ENCODE measurements at regions not wholly inside any gene's neighbourhood (a gene's known extent, or its start where the extent isn't known, plus 50 kb on each side); places are given as distances from the start of the nearest gene placed in this dataset.

DNA sequence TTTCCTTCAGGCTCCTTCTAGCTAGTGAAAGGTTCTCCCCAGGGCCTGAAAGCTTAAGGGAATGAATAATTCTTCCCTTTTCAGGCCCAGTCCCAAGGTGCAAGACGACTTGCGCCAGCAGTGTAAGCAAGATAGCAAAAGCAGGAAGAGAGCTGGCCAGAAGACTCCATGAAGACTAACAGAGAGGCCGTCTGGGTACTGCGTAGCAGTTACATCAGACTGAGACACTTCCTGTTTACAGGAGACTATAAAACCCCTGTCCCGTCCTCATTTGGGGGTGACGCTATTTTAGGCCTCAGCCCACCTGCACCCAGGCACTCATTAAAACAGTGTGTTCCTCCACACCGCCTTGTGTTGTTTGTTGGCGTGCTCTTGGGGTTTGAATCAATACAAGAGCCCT, 90.7 kb upstream of the MOCS2 start:
- in situ Hi-C loops (cut with HindIII; ENCODE audit: low pct_unique_long_range_greater_than_20kb, low sequenced_read_pairs) = no loop called here
- no peak for DNase-seq (ENCODE audit: low read depth, low spot score)

DNA sequence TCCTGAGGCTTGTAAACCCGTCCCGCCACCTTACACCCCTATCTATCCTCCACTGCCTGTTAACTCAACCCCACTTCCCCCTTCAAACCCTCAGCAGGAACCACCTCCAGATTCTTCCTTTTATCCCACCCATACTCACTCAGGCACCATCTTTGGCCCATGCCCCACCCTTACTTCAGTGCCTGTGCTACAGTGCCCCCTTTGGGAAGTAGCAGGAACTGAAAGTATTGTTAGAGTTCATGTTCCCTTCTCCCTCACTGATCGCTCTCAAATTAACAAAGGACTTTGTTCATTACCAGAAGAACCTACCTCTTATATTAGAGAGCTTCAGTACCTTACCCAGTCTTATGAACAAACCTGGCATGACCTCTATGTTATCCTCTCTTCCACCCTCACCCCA, 92.2 kb upstream of the MOCS2 start:
- peak; percentile 65 for DNase-seq (ENCODE audit: low read depth, low spot score)
- in situ Hi-C loops (cut with HindIII; ENCODE audit: low pct_unique_long_range_greater_than_20kb, low sequenced_read_pairs) = no loop called here

DNA sequence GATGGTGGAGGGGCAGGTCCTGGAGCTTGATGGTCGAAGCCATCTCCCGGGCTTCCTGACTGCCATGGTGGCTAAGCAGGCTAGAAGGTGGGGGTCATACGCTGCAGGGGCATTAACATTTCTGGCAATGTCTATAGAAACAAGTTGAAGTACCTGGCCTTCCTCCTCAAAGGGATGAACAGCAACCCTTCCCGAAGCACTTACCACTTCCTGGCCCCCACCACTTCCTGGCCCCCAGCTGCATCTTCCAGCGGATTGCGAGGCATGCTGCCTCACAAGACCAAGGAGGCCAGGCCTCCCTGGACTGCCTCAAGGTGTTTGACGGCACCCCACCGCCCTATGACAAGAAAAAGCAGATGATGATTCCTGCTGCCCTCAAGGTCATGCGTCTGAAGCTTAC, 97.0 kb upstream of the MOCS2 start:
- no peak for DNase-seq (ENCODE audit: low read depth, low spot score)
- in situ Hi-C loops (cut with HindIII; ENCODE audit: low pct_unique_long_range_greater_than_20kb, low sequenced_read_pairs) = no loop called here

DNA sequence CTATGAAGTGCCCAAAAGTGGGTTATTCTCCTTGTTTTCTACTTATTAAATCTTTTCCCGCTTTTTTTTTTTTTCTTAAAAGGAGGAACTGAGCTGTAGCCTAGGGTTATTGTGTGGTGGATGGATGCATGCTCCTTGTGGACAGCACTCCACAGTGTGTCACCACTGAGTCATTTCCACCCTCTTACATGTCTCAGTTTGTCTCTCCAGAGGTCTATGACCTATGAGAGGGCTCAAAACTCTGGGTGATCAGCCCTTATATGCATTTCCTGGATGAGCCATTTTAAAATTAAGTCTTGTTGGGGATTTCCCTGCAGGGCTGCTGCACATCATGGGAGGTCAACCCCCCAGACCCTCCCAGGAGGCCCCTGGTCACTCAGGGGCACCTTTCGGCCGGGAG, 102.2 kb upstream of the MOCS2 start:
- in situ Hi-C loops (cut with HindIII; ENCODE audit: low pct_unique_long_range_greater_than_20kb, low sequenced_read_pairs) = no loop called here
- DNase-seq (ENCODE audit: low read depth, low spot score) = no peak

- peak; percentile 9 for DNase-seq (ENCODE audit: low read depth, low spot score)
- in situ Hi-C loops (cut with HindIII; ENCODE audit: low pct_unique_long_range_greater_than_20kb, low sequenced_read_pairs) = no loop called here
Observed at GRCh38 chr5:53219174-53219573, 109.6 kb upstream of the MOCS2 start.

DNA sequence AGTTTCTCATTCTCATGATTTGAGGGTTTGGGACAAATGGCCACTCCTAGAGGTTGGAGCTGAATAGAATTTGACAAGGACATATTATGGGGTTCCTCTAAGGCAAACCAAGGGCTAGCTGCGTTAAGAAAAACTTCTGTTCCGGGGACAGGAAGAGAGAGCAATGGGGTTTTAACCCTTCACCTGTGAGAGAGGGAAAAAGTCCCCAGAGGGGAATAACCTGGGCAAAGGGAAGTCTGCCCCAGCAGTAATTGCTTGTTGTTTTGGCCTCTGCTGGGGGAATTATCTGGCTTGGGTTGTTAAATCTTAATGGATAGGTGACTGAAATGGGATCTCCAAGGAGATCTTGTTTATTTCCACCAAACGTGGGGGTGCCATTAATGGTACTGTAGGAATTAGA, 110.1 kb upstream of the MOCS2 start:
- DNase-seq (ENCODE audit: low read depth, low spot score) = no peak
- in situ Hi-C loops (cut with HindIII; ENCODE audit: low pct_unique_long_range_greater_than_20kb, low sequenced_read_pairs) = no loop called here

DNA sequence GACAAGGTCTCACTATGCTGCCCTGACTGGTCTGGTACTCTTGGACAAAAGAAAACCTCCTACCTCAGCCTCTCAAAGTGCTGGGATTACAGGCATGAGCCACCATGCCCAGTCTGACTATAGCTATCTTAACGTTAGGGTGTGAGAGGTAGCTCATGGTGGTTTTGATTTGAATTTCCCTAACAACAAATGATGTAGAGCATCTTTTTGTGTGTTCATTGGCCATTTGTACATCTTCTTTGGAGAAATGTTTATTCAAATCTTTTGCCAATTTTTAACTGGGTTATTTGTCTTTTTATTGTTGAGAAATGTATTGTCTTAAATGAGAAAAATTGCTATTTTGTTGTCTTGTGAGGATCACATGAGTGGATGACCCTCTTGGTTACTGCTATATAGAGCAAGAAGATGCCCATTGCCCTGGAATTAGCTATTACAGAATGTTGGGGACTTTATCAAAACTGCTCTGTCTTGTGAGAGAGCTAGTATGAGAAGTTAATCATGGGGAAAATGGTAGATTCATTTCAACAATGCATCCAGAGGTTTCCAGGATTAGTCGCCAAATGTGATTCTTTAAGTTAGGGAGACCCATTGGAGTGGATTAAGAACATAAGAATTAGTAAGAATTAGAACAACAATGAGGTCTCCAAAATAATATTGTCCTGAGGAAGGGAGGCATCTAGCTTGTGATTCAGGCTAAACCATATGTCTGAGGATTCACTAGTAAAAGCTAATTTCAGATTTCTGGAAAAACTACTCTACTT, 124.3 kb upstream of the MOCS2 start:
- in situ Hi-C loops (cut with HindIII; ENCODE audit: low pct_unique_long_range_greater_than_20kb, low sequenced_read_pairs) = no loop called here
- peak; percentile 19 for DNase-seq (ENCODE audit: low read depth, low spot score)

DNA sequence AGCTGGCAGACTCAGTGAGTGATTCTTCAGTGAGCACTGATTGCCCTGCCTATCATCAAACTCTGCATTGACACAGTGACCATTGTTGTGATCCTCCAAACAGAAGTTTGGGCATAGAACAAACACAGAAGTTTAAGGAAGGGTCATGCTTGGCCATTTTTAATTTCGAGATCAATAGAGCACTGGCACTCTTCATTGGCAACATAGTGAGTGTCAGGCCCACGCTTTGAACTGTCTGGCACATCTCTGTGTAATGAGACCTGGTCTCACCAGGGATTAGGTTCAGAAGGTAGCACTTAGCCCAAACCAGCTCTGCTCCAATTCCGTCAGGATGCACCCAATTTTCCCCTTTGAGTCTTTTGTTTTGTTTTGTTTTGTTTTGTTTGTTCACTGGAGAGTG, 127.1 kb upstream of the MOCS2 start:
- no peak for DNase-seq (ENCODE audit: low read depth, low spot score)
- in situ Hi-C loops (cut with HindIII; ENCODE audit: low pct_unique_long_range_greater_than_20kb, low sequenced_read_pairs) = no loop called here

DNA sequence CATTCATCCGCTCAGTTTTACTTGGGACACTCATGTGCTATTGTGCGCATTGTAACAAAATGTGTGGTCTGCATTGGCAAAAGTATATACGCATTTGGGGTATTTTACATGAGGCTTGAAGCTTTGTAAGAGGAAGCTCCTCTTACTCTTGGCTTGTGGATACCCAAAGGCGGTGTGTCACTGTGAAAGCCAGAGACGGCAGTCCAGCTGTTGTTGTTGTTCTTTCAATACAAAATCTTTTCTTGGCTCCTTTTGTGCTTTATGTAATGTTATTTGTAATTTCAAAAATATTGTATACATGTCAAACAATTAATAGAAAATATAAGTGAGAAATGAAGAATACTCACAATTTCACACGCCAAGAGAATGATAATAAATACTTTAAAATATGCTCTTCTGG, 128.3 kb upstream of the MOCS2 start:
- in situ Hi-C loops (cut with HindIII; ENCODE audit: low pct_unique_long_range_greater_than_20kb, low sequenced_read_pairs) = no loop called here

DNA sequence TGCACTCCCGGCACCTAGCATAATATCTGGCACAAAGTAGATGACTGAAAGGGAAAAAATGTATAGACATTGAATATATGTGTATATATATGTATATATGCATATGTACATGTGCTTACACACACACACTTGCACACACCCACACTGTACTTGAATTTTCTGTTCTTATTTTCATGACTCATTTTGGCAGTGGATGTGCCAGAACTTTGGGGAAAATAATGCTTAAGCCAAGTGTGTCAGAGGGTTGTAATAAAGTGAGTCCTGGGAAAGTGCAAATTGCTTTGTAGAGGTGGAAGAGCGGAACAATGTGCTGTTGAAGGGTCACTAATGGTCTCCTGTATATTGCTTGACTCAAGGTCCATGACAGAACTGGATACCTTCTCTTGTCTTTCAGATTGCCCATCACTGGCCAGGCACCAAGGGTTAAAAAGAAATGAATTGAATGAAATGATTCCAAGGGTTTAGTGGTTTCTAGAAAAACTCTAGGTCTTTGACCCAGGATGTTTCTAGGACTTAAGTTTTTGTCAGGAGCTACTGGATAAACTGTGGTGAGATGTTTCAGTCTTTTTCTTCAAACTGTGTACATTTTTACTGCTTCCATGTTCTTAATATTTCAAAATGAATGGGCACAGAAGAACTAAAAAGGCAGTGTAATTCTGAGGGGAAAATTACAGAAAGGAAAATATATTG, 129.9 kb upstream of the MOCS2 start:
- in situ Hi-C loops (cut with HindIII; ENCODE audit: low pct_unique_long_range_greater_than_20kb, low sequenced_read_pairs) = no loop called here
- DNase-seq (ENCODE audit: low read depth, low spot score) = no peak

More for the DNA sequence above, 128.3 kb upstream of the MOCS2 start:
- DNase-seq (ENCODE audit: low read depth, low spot score) = no peak

DNA sequence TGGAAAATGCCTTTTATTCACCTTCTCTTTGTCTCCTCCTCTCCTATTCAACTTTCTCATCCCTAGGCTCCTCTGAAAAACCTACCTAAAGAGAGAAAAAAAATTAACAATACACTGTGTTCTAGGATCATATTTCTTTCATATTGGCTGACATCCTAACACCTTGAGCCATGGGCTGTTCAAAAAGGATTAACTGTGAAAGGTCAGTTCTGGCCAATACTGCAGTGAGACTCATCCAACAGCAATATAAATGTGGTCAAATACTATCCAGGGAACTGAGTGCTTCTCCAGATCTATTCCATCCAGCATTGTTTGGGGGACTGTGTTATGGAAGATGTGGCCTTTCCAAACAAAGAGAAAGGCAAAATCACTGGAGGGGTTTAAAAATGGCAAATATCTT, 131.1 kb upstream of the MOCS2 start:
- DNase-seq (ENCODE audit: low read depth, low spot score) = no peak
- in situ Hi-C loops (cut with HindIII; ENCODE audit: low pct_unique_long_range_greater_than_20kb, low sequenced_read_pairs) = no loop called here

DNA sequence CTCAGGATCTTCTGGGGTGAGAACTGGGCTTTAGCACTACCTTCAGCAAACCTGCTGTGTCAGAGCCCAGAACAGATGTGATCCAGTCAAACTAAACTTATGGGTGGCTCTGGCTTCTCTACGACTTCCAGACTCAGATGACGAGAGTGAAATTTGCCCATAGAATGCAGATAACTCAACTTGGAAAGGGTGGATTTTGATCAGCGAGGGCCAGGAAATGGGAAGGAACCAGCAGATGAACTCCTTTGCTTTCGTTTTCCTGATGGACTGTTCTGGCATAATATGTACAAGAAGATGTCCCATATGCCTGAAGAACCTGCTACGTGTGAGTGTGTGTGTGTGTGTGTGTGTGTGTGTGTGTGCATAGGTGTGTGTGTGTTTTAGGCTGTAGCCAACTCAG, 132.0 kb upstream of the MOCS2 start:
- in situ Hi-C loops (cut with HindIII; ENCODE audit: low pct_unique_long_range_greater_than_20kb, low sequenced_read_pairs) = no loop called here

DNA sequence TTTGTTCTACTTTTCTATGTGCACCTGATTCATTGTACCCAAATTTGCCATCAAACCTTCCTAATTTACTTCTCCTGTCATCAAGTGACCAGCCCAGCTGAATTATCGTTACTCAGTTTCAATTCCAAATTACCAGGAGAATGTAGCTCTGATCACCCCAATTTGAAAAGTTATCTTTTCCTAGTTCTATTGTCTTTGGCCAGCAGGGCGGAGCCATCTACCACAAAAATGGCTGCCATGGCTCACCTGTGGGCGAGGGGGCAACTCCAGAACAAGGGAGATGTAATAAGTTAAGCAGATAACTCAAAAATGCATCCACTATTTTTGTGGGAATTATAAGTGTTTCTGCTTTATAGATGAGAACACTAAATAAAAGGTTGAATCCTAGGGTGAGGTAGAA, 133.8 kb upstream of the MOCS2 start:
- in situ Hi-C loops (cut with HindIII; ENCODE audit: low pct_unique_long_range_greater_than_20kb, low sequenced_read_pairs) = no loop called here
- no peak for DNase-seq (ENCODE audit: low read depth, low spot score)

More for the DNA sequence above, 132.0 kb upstream of the MOCS2 start:
- DNase-seq (ENCODE audit: low read depth, low spot score) = no peak

DNA sequence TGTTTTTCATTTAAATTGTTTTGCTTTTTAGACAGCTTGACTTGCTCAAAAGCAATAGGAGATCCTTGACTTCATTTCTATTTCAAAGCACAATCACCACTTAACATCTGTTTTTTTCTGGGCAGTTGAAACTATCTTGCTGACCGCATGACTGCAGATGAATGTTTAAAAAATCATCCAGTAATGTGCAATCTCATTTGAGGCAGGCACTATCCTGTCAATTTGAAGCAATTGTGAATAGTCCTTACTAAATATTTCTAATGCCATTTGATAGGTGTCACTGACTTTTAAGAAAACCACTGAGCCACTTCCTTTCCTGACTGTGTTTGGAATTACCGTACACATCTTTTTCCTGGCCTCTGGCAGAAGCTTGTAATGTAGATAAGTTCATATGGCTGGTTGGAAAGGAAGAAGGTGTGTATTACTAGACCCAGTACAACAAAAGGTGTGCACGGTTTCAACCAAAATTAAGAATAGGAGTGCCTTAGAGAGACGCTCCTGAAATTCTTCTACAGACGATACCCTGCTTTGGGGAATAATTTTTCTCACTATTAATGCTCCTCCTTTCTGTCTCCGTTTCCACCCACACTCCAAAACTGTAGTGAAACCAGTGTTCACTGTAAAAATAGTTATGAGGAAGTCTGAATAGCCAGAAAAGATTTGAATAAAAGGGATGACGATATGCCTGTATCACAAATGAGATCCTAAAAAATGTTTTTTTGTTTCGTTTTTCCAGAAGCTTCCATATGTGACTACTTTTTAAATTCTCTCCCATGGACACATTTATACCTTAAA, 136.7 kb upstream of the MOCS2 start:
- in situ Hi-C loops (cut with HindIII; ENCODE audit: low pct_unique_long_range_greater_than_20kb, low sequenced_read_pairs) = no loop called here
- DNase-seq (ENCODE audit: low read depth, low spot score) = no peak

- in situ Hi-C loops (cut with HindIII; ENCODE audit: low pct_unique_long_range_greater_than_20kb, low sequenced_read_pairs) = no loop called here
- no peak for DNase-seq (ENCODE audit: low read depth, low spot score)
Observed at GRCh38 chr5:53249529-53250200, 140.1 kb upstream of the MOCS2 start.

DNA sequence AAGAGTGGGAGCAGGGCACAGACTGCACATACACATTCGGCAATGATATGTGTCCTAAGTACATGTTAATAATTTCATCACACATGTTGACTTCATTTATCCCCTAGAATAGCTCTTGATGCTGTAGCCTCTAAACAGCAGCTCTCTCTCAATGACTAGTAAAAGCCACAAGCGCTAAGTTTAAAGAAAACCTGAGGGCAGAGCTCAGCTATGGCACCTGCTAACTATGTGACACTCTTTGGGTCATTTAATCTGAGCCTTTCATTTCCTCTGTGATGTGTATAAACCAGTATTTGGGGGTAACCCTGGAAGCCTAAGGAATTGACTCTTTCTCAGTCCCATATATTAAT, 140.6 kb upstream of the MOCS2 start:
- in situ Hi-C loops (cut with HindIII; ENCODE audit: low pct_unique_long_range_greater_than_20kb, low sequenced_read_pairs) = no loop called here
- no peak for DNase-seq (ENCODE audit: low read depth, low spot score)

DNA sequence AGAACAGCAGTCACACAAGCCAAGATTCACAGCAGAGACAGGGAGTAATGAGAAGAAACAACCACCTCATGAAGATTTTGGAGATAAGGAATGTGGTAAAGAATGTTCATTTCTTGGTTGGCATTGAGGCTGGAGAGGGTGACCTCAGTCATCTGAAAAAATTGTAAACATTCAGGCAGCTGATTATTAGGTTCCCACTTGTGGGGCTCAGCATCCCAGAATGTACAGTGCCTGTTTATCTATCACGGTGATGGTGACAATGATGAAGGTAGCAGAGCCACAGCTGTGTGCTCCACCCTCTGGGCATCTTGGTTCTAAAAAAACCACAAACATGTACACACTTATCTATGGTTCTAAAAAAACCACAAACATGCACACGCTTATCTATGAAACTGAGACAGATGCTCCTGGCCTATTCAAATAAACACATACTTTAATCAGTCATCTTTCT, 143.9 kb upstream of the MOCS2 start:
- in situ Hi-C loops (cut with HindIII; ENCODE audit: low pct_unique_long_range_greater_than_20kb, low sequenced_read_pairs) = no loop called here
- DNase-seq (ENCODE audit: low read depth, low spot score) = no peak

DNA sequence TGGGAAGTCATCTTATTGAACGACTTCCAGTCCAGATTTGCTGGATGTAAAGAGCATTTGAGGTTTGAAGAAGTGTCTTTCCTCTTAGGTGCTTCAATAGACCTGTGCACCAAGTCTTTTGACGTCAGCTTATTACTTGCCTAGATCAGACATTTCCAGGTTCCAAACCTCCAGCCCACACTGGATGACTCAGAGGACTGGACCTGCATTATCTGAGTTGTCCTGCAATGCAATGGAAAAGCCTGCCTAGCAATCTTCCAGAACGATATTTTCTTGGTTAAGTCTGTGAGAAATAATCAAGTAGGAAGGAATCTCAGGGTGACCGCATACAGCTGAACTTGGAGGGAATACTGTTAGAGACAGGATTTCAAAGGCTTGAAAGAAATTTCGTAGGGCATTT, 147.2 kb upstream of the MOCS2 start:
- in situ Hi-C loops (cut with HindIII; ENCODE audit: low pct_unique_long_range_greater_than_20kb, low sequenced_read_pairs) = no loop called here
- no peak for DNase-seq (ENCODE audit: low read depth, low spot score)

All from SK-MEL-5 (cell line).